GM12873 (cell line): ENCODE measurements at regions not wholly inside any gene's neighbourhood (a gene's known extent, or its start where the extent isn't known, plus 50 kb on each side); places are given as distances from the start of the nearest gene placed in this dataset.

ENCODE experiments used
- CTCF ChIP-seq: IDR thresholded peaks from 2 replicates; pipeline ENCODE4 v1.5.1; 2012; ENCODE audit warnings: low read depth, mild to moderate bottlenecking, moderate library complexity, low read length, control low read depth; ENCODE audit not compliant: insufficient read depth; ENCODE audit errors: missing control alignments

- TF ChIP-seq CTCF, result no peak
These were observed 388.6 kb upstream of the IRX4 start for GRCh38 chr5:2271316-2271715.

GRCh38 chr5:2270467-2270866 is 387.7 kb upstream of the IRX4 start:
- TF ChIP-seq CTCF, result no peak

GRCh38 chr5:2269656-2270055 is 386.9 kb upstream of the IRX4 start:
- TF ChIP-seq CTCF, result no peak

GRCh38 chr5:2267991-2268390 is 385.3 kb upstream of the IRX4 start:
- TF ChIP-seq CTCF, result no peak

- no peak for TF ChIP-seq CTCF
These were observed 384.0 kb upstream of the IRX4 start for GRCh38 chr5:2266641-2267240.

GRCh38 chr5:2265341-2265740 is 382.6 kb upstream of the IRX4 start:
- no peak for TF ChIP-seq CTCF

GRCh38 chr5:2263763-2264162 is 381.0 kb upstream of the IRX4 start:
- TF ChIP-seq CTCF, result no peak

- no peak for TF ChIP-seq CTCF
These were observed 379.9 kb upstream of the IRX4 start for GRCh38 chr5:2262620-2263019.
